ENCODE measurements at regions not wholly inside any gene's neighbourhood (a gene's known extent, or its start where the extent isn't known, plus 50 kb on each side); places are given as distances from the start of the nearest gene placed in this dataset.
A peak's percentile ranks its signal among the peaks of the same experiment; 100 is the strongest.

DNA sequence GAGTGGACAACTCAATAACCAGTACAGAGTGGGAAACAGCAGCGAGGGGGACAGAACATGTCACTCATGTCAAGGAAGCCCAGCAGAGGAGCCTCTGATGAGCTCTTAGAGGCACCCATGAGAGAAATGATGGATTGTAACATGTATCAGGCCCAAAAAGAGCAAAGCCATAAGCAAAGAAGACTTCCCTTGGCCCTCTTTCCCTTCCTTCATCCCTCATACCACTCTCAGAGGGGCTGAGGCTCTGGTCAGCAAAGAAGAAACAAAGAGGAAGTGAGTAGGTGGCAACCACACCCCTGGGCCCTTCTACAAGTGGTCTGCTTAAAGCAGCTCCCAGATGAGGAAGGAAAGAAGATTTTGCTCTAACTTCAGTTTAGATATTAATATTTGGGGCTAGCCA lies 112.8 kb downstream of the CDC42EP3 start:
- ATAC-seq, result no peak

GRCh38 chr2:37560241-37560848 lies 111.1 kb downstream of the CDC42EP3 start:
- ATAC-seq (no peak), DNase-seq (no peak)
- no peak overlapping the region for H3K4me3 Mint-ChIP-seq
- no peaks in the 10 kb centered on the region for H3K27me3 Mint-ChIP-seq
- no peak overlapping the region for H3K27ac Mint-ChIP-seq
- H3K9me3 ChIP-seq (ENCODE audit: control insufficient read depth, low read length, poor library complexity, severe bottlenecking), result no peaks in the 10 kb centered on the region
- H3K36me3 Mint-ChIP-seq (ENCODE audit: low read depth), result no peaks in the 10 kb centered on the region
- H3K4me1 Mint-ChIP-seq, result peaks cover 5% of the 10 kb centered on the region

More for the DNA sequence above, 112.8 kb downstream of the CDC42EP3 start:
- no peak overlapping the region for H3K27ac Mint-ChIP-seq
- no peak overlapping the region for H3K4me3 Mint-ChIP-seq
- no peaks in the 10 kb centered on the region for H3K36me3 Mint-ChIP-seq (ENCODE audit: low read depth)
- H3K4me1 Mint-ChIP-seq, result peaks cover 5% of the 10 kb centered on the region
- DNase-seq, result no peak
- no peaks in the 10 kb centered on the region for H3K9me3 ChIP-seq (ENCODE audit: control insufficient read depth, low read length, poor library complexity, severe bottlenecking)
- no peaks in the 10 kb centered on the region for H3K27me3 Mint-ChIP-seq

- no peaks in the 10 kb centered on the region for H3K9me3 ChIP-seq (ENCODE audit: control insufficient read depth, low read length, poor library complexity, severe bottlenecking)
- no peak for DNase-seq
- Mint-ChIP-seq H3K4me3 (no peak overlapping the region), H3K4me1 (peaks cover 5% of the 10 kb centered on the region), H3K27me3 (no peaks in the 10 kb centered on the region), H3K36me3 (ENCODE audit: low read depth) (no peaks in the 10 kb centered on the region), H3K27ac (no peak overlapping the region)
- ATAC-seq, result no peak
These were observed 110.4 kb downstream of the CDC42EP3 start for GRCh38 chr2:37560863-37561614.

DNA sequence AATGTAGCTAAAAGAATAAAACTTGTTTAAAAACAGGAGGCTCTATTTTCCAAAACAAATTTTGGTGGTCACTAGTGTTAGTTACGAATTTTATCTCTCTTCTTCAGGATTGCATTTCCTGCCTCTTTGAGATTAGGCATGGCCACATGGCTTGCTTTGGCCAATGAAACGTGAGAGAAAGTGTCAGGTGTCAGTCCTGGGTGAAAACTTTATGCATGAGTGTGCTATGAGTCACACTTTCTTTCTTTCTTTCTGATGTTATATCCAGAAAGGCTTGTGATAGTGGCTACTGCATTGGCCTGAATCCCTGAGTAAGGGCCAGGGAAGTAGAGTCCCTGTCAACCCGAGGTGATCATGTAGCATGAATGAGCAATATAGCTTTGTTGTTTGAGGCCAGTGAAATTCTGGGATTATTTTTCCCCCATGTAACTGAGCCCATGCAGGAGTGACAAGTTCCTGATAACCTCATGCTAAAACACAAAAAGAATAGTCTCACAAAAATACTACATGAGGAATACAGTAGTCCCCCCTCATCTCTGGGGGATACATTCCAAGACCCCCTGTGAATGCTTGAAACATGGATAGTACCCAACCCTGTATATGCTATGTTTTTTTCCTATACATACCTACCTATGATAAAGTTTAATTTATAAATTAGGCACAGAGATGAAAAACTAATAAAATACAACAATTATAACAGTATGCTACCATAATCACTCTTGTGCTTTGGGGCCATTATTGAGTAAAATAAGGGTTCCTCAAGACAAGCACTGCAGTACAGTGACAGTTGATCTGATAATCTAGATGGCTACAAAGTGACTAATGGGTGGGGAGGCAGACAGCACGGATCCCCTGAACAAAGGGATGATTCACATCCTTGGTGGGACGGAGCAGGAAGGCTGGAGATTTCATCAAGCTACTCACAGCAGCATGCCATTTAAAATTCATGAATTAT lies 109.5 kb downstream of the CDC42EP3 start:
- no peaks in the 10 kb centered on the region for H3K36me3 Mint-ChIP-seq (ENCODE audit: low read depth)
- no peaks in the 10 kb centered on the region for H3K9me3 ChIP-seq (ENCODE audit: control insufficient read depth, low read length, poor library complexity, severe bottlenecking)
- H3K4me3 Mint-ChIP-seq, result no peak overlapping the region
- no peak for DNase-seq
- no peak for ATAC-seq
- no peaks in the 10 kb centered on the region for H3K27me3 Mint-ChIP-seq
- peaks cover 10% of the 10 kb centered on the region for H3K4me1 Mint-ChIP-seq
- H3K27ac Mint-ChIP-seq, result no peak overlapping the region

DNA sequence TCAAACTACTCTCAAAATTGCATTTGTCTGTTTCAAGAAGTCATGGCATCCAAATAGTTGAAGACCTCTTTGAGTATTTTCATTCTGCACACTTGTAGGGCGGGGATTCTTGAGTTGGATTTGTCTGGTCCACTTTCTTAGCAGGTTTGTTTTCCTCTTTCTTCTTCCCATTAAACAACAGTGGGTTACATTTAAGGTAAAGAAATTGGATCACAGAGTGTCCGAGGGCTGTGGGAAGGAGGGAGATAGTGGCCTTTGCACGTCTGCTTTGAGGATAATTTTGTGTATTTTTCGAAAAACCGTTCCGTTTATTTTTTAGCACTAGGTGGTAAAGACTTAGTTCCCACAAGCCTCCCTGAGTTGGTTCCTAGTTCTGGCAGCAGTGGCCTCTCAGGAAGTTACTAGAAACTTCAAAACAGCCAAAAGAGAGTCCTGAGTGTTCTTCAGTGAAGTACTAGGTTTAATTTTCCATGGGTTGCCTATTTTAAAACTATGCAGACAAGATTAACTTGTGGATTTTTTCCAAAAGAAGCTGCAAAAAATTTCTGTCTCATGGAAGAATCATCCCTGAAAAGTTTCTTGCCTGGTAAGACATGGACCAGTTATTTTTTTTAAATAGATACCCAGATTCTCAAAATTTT lies 107.9 kb downstream of the CDC42EP3 start:
- Mint-ChIP-seq H3K27me3 (no peaks in the 10 kb centered on the region), H3K4me3 (no peak overlapping the region), H3K27ac (no peak overlapping the region), H3K36me3 (ENCODE audit: low read depth) (no peaks in the 10 kb centered on the region), H3K4me1 (peaks cover 11% of the 10 kb centered on the region)
- ATAC-seq (no peak), DNase-seq (no peak)
- no peaks in the 10 kb centered on the region for H3K9me3 ChIP-seq (ENCODE audit: control insufficient read depth, low read length, poor library complexity, severe bottlenecking)

- peaks cover 13% of the 10 kb centered on the region for H3K4me1 Mint-ChIP-seq
- H3K4me3 Mint-ChIP-seq, result no peak overlapping the region
These were observed 107.1 kb downstream of the CDC42EP3 start for GRCh38 chr2:37564356-37564755.

GRCh38 chr2:37566517-37566981 lies 104.9 kb downstream of the CDC42EP3 start:
- peaks cover 15% of the 10 kb centered on the region for H3K4me1 Mint-ChIP-seq
- no peak for DNase-seq
- no peaks in the 10 kb centered on the region for H3K9me3 ChIP-seq (ENCODE audit: control insufficient read depth, low read length, poor library complexity, severe bottlenecking)
- no peaks in the 10 kb centered on the region for H3K36me3 Mint-ChIP-seq (ENCODE audit: low read depth)
- peak overlapping the region; percentile 12 for H3K27ac Mint-ChIP-seq
- H3K4me3 Mint-ChIP-seq, result no peak overlapping the region
- no peaks in the 10 kb centered on the region for H3K27me3 Mint-ChIP-seq
- no peak for ATAC-seq

More at GRCh38 chr2:37564356-37564755, 107.1 kb downstream of the CDC42EP3 start:
- no peaks in the 10 kb centered on the region for H3K9me3 ChIP-seq (ENCODE audit: control insufficient read depth, low read length, poor library complexity, severe bottlenecking)
- ATAC-seq (no peak), DNase-seq (no peak)
- Mint-ChIP-seq H3K36me3 (ENCODE audit: low read depth) (no peaks in the 10 kb centered on the region), H3K27me3 (no peaks in the 10 kb centered on the region), H3K27ac (no peak overlapping the region)

- H3K27ac Mint-ChIP-seq, result peak overlapping the region; percentile 56
- no peaks in the 10 kb centered on the region for H3K9me3 ChIP-seq (ENCODE audit: control insufficient read depth, low read length, poor library complexity, severe bottlenecking)
- DNase-seq, result no peak
- H3K4me1 Mint-ChIP-seq, result peaks cover 13% of the 10 kb centered on the region
- H3K4me3 Mint-ChIP-seq, result no peak overlapping the region
- no peaks in the 10 kb centered on the region for H3K27me3 Mint-ChIP-seq
- no peaks in the 10 kb centered on the region for H3K36me3 Mint-ChIP-seq (ENCODE audit: low read depth)
- ATAC-seq, result peak; percentile 52
These were observed 102.9 kb downstream of the CDC42EP3 start for GRCh38 chr2:37568565-37568964.

GRCh38 chr2:37569131-37569823 lies 102.2 kb downstream of the CDC42EP3 start:
- Mint-ChIP-seq H3K4me3 (no peak overlapping the region), H3K27me3 (no peaks in the 10 kb centered on the region), H3K36me3 (ENCODE audit: low read depth) (no peaks in the 10 kb centered on the region), H3K4me1 (peaks cover 16% of the 10 kb centered on the region), H3K27ac (peak overlapping the region; percentile 56)
- DNase-seq (no peak), ATAC-seq (no peak)
- H3K9me3 ChIP-seq (ENCODE audit: control insufficient read depth, low read length, poor library complexity, severe bottlenecking), result no peaks in the 10 kb centered on the region

- no peak for DNase-seq
- no peaks in the 10 kb centered on the region for H3K9me3 ChIP-seq (ENCODE audit: control insufficient read depth, low read length, poor library complexity, severe bottlenecking)
- Mint-ChIP-seq H3K4me3 (no peak overlapping the region), H3K27ac (no peak overlapping the region), H3K27me3 (no peaks in the 10 kb centered on the region), H3K4me1 (peaks cover 18% of the 10 kb centered on the region), H3K36me3 (ENCODE audit: low read depth) (no peaks in the 10 kb centered on the region)
- no peak for ATAC-seq
These were observed 101.3 kb downstream of the CDC42EP3 start for GRCh38 chr2:37569986-37570679.

- no peaks in the 10 kb centered on the region for H3K36me3 Mint-ChIP-seq (ENCODE audit: low read depth)
- peaks cover 18% of the 10 kb centered on the region for H3K4me1 Mint-ChIP-seq
- H3K27me3 Mint-ChIP-seq, result no peaks in the 10 kb centered on the region
- H3K27ac Mint-ChIP-seq, result no peak overlapping the region
- H3K4me3 Mint-ChIP-seq, result no peak overlapping the region
- DNase-seq (no peak), ATAC-seq (no peak)
- no peaks in the 10 kb centered on the region for H3K9me3 ChIP-seq (ENCODE audit: control insufficient read depth, low read length, poor library complexity, severe bottlenecking)
These were observed 100.5 kb downstream of the CDC42EP3 start for GRCh38 chr2:37570773-37571586.
